ENCODE measurements at regions not wholly inside any gene's neighbourhood (a gene's known extent, or its start where the extent isn't known, plus 50 kb on each side); places are given as distances from the start of the nearest gene placed in this dataset.

GRCh38 chr6:166830891-166831363 is 125.4 kb downstream of the RNASET2 start:
- Histone ChIP-seq H3K4me3 (no peak overlapping the region), H3K4me1 (peaks cover 2% of the 10 kb centered on the region), H3K27ac (replicated peaks) (no peak overlapping the region), H3K9me3 (replicated peaks) (peaks cover 4% of the 10 kb centered on the region), H3K36me3 (no peaks in the 10 kb centered on the region), H3K27me3 (ENCODE audit: low read depth) (peaks cover 9% of the 10 kb centered on the region)
- TF ChIP-seq CTCF (IDR thresholded peaks at IDR 0.05; ENCODE audit: borderline replicate concordance): no peak
- no peak for DNase-seq
- intact Hi-C loops (cut with micrococcal nuclease): no loop called here

GRCh38 chr6:166830185-166830890 is 126.0 kb downstream of the RNASET2 start:
- Histone ChIP-seq H3K9me3 (replicated peaks) (peaks cover 4% of the 10 kb centered on the region), H3K4me3 (no peak overlapping the region), H3K27me3 (ENCODE audit: low read depth) (peaks cover 9% of the 10 kb centered on the region), H3K4me1 (peaks cover 5% of the 10 kb centered on the region), H3K36me3 (no peaks in the 10 kb centered on the region), H3K27ac (replicated peaks) (no peak overlapping the region)
- TF ChIP-seq CTCF (IDR thresholded peaks at IDR 0.05; ENCODE audit: borderline replicate concordance): no peak
- intact Hi-C loops (cut with micrococcal nuclease): no loop called here
- no peak for DNase-seq

GRCh38 chr6:166826264-166826663 is 130.1 kb downstream of the RNASET2 start:
- intact Hi-C loops (cut with micrococcal nuclease): no loop called here
- no peak for DNase-seq
- Histone ChIP-seq H3K4me3 (no peak overlapping the region), H3K27ac (replicated peaks) (no peak overlapping the region), H3K27me3 (ENCODE audit: low read depth) (peaks cover 26% of the 10 kb centered on the region), H3K36me3 (no peaks in the 10 kb centered on the region), H3K9me3 (replicated peaks) (no peaks in the 10 kb centered on the region), H3K4me1 (peaks cover 5% of the 10 kb centered on the region)
- no peak for TF ChIP-seq CTCF (IDR thresholded peaks at IDR 0.05; ENCODE audit: borderline replicate concordance)

- no peak for TF ChIP-seq CTCF (IDR thresholded peaks at IDR 0.05; ENCODE audit: borderline replicate concordance)
- Histone ChIP-seq H3K27me3 (ENCODE audit: low read depth) (peaks cover 29% of the 10 kb centered on the region), H3K27ac (replicated peaks) (no peak overlapping the region), H3K4me3 (no peak overlapping the region), H3K36me3 (no peaks in the 10 kb centered on the region), H3K9me3 (replicated peaks) (no peaks in the 10 kb centered on the region), H3K4me1 (peaks cover 5% of the 10 kb centered on the region)
- intact Hi-C loops (cut with micrococcal nuclease): no loop called here
- no peak for DNase-seq
These were observed 130.7 kb downstream of the RNASET2 start for GRCh38 chr6:166825553-166826145.

GRCh38 chr6:166824880-166825250 is 131.5 kb downstream of the RNASET2 start:
- no peaks in the 10 kb centered on the region for H3K9me3 ChIP-seq (replicated peaks)
- H3K4me3 ChIP-seq: no peak overlapping the region
- no peak overlapping the region for H3K27ac ChIP-seq (replicated peaks)
- no peak for DNase-seq
- no peaks in the 10 kb centered on the region for H3K36me3 ChIP-seq
- intact Hi-C loops (cut with micrococcal nuclease): no loop called here
- peaks cover 29% of the 10 kb centered on the region for H3K27me3 ChIP-seq (ENCODE audit: low read depth)
- no peak for TF ChIP-seq CTCF (IDR thresholded peaks at IDR 0.05; ENCODE audit: borderline replicate concordance)
- H3K4me1 ChIP-seq: peaks cover 5% of the 10 kb centered on the region

Data from left ventricle myocardium inferior (tissue), 1 donor.